ENCODE measurements at regions not wholly inside any gene's neighbourhood (a gene's known extent, or its start where the extent isn't known, plus 50 kb on each side); places are given as distances from the start of the nearest gene placed in this dataset.

GRCh38 chr12:126312457-126312856 lies 1247.2 kb downstream of the AACS start:
- Histone ChIP-seq H3K79me2 (ENCODE audit: control insufficient read depth, insufficient read depth, low read length) (no peaks in the 10 kb centered on the region), H3K9ac (ENCODE audit: low read length) (no peak overlapping the region), H4K20me1 (ENCODE audit: control insufficient read depth, insufficient read depth, low read length, poor library complexity, severe bottlenecking) (no peaks in the 10 kb centered on the region), H3K4me2 (replicated peaks; ENCODE audit: low read depth, low read length, poor library complexity, severe bottlenecking) (no peak overlapping the region), H3K4me3 (ENCODE audit: control extremely low read depth in 1 of 5, extremely low read depth in 1 of 5, insufficient read depth in 1 of 5, low read depth in 2 of 5, low read length in 4 of 5) (no peak overlapping the region), H3K27ac (ENCODE audit: low read length in 2 of 2) (no peak overlapping the region), H2AFZ (ENCODE audit: insufficient read depth, low read depth, low read length, poor library complexity, severe bottlenecking) (no peak overlapping the region), H3K4me1 (ENCODE audit: control insufficient read depth in 2 of 2, insufficient read depth in 2 of 2, low read length in 2 of 2) (no peaks in the 10 kb centered on the region), H3K27me3 (replicated peaks in 1 of 4; ENCODE audit: control extremely low read depth in 1 of 4, control insufficient read depth in 3 of 4, insufficient read depth in 4 of 4, low read length in 3 of 4) (no peaks in the 10 kb centered on the region), H3K9me3 (ENCODE audit: control extremely low read depth in 1 of 3, control insufficient read depth in 2 of 3, insufficient read depth in 1 of 3, low read length in 2 of 3) (no peaks in the 10 kb centered on the region), H3K36me3 (replicated peaks in 1 of 2; ENCODE audit: control extremely low read depth in 1 of 2, control insufficient read depth in 1 of 2, extremely low read depth in 1 of 2, insufficient read depth in 2 of 2, low read length in 1 of 2) (no peaks in the 10 kb centered on the region)
- ChIA-PET POLR2A (no interaction called here), CTCF (no interaction called here)
- 100% methylated on average over 1 of the region's 3 CpGs for WGBS (ENCODE audit: insufficient coverage)
- Mint-ChIP-seq H3K27me3 (no peaks in the 10 kb centered on the region), H3K9me3 (ENCODE audit: insufficient read depth) (peaks cover 3% of the 10 kb centered on the region), H3K4me3 (no peak overlapping the region), H3K27ac (no peak overlapping the region), H3K4me1 (no peaks in the 10 kb centered on the region)
- no peak for DNase-seq
- no peak for ATAC-seq (ENCODE audit: low read depth)
- TF ChIP-seq EZH2 (IDR thresholded peaks at IDR 0.05; ENCODE audit: borderline replicate concordance, insufficient read depth, low read depth, low read length, poor library complexity, severe bottlenecking): no peak
- TF ChIP-seq CTCF (IDR thresholded peaks at IDR 0.05): no peak
- intact Hi-C loops (cut with micrococcal nuclease): no loop called here

DNA sequence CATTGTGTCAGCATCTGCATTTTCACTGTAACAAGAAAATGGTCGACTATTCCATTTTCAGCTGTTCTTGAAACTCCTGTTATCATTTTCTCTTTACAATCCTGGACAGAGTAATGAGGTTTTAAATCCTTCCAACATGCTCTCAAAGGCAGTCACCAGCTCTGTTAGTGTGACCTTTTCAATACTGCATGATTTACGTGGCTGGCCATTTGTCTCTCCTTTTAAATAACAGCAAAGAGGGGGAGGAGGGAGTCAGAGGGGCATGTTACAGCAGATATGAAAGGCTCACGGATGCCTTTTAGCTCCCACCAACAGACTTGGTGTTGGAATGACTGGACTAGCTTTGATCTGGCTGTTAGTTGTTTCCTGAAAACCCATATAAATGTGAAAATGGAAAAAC lies 1251.2 kb downstream of the AACS start:
- ChIA-PET POLR2A (no interaction called here), CTCF (no interaction called here)
- intact Hi-C loops (cut with micrococcal nuclease): no loop called here
- H3K9ac ChIP-seq (ENCODE audit: low read length): no peak overlapping the region
- no peaks in the 10 kb centered on the region for H3K4me1 ChIP-seq (ENCODE audit: control insufficient read depth in 2 of 2, insufficient read depth in 2 of 2, low read length in 2 of 2)
- Mint-ChIP-seq H3K4me1 (no peaks in the 10 kb centered on the region), H3K27ac (no peak overlapping the region), H3K27me3 (no peaks in the 10 kb centered on the region), H3K9me3 (ENCODE audit: insufficient read depth) (peaks cover 3% of the 10 kb centered on the region), H3K4me3 (no peak overlapping the region)
- no peaks in the 10 kb centered on the region for H3K9me3 ChIP-seq (ENCODE audit: control extremely low read depth in 1 of 3, control insufficient read depth in 2 of 3, insufficient read depth in 1 of 3, low read length in 2 of 3)
- H2AFZ ChIP-seq (ENCODE audit: insufficient read depth, low read depth, low read length, poor library complexity, severe bottlenecking): no peak overlapping the region
- H4K20me1 ChIP-seq (ENCODE audit: control insufficient read depth, insufficient read depth, low read length, poor library complexity, severe bottlenecking): no peaks in the 10 kb centered on the region
- no peak for ATAC-seq (ENCODE audit: low read depth)
- no peak overlapping the region for H3K4me2 ChIP-seq (replicated peaks; ENCODE audit: low read depth, low read length, poor library complexity, severe bottlenecking)
- H3K4me3 ChIP-seq (ENCODE audit: control extremely low read depth in 1 of 5, extremely low read depth in 1 of 5, insufficient read depth in 1 of 5, low read depth in 2 of 5, low read length in 4 of 5): no peak overlapping the region
- no CpG with 5 or more reads among the region's 3 CpGs for WGBS (ENCODE audit: insufficient coverage)
- no peaks in the 10 kb centered on the region for H3K36me3 ChIP-seq (replicated peaks in 1 of 2; ENCODE audit: control extremely low read depth in 1 of 2, control insufficient read depth in 1 of 2, extremely low read depth in 1 of 2, insufficient read depth in 2 of 2, low read length in 1 of 2)
- no peaks in the 10 kb centered on the region for H3K27me3 ChIP-seq (replicated peaks in 1 of 4; ENCODE audit: control extremely low read depth in 1 of 4, control insufficient read depth in 3 of 4, insufficient read depth in 4 of 4, low read length in 3 of 4)
- no peak for TF ChIP-seq EZH2 (IDR thresholded peaks at IDR 0.05; ENCODE audit: borderline replicate concordance, insufficient read depth, low read depth, low read length, poor library complexity, severe bottlenecking)
- no peak for TF ChIP-seq CTCF (IDR thresholded peaks at IDR 0.05)
- H3K27ac ChIP-seq (ENCODE audit: low read length in 2 of 2): no peak overlapping the region
- DNase-seq: no peak
- no peaks in the 10 kb centered on the region for H3K79me2 ChIP-seq (ENCODE audit: control insufficient read depth, insufficient read depth, low read length)

Measured in B cell (primary cell).